GM12878 (cell line): ENCODE measurements at regions not wholly inside any gene's neighbourhood (a gene's known extent, or its start where the extent isn't known, plus 50 kb on each side); places are given as distances from the start of the nearest gene placed in this dataset.

Experiments
- ATAC-seq: fragments of 200-7000 bp; cut with Tn5 transposase; 3 replicates; pipeline ENCODE4 v1.9.1; 2020; ENCODE audit warnings: mild to moderate bottlenecking, moderate library complexity
- BruUV-seq: library from RNA; stranded (reverse); fragments of 400-500 nt; replicated peaks from 2 replicates; lab custom pipeline; 2021; lab: Mats Ljungman, UMichigan
- CTCF ChIA-PET: fragments of 300-600 bp; sonication (Branson Sonifier 250); formaldehyde crosslinking; extraction: SDS; loops from one replicate; lab custom pipeline; 2021; ENCODE audit warnings: inconsistent platforms; lab: Yijun Ruan, JAX
- POLR2A ChIA-PET: fragments of 350-600 bp; formaldehyde crosslinking; extraction: SDS; loops from one replicate; lab custom pipeline; 2021; ENCODE audit warnings: inconsistent platforms; lab: Charles Lee
- RAD21 ChIA-PET: fragments of 300-600 bp; sonication (Branson Sonifier 250); formaldehyde crosslinking; loops from one replicate; lab custom pipeline; 2023; ENCODE audit warnings: antibody characterized with exemption; ENCODE audit not compliant: unreplicated experiment; lab: Charles Lee
- SMC1A ChIA-PET: fragments of 300-600 bp; sonication (Branson Sonifier 250); formaldehyde crosslinking; loops from one replicate; lab custom pipeline; 2023; ENCODE audit not compliant: unreplicated experiment, uncharacterized antibody; lab: Charles Lee
- DNase-seq: peaks from one replicate; pipeline ENCODE4 v3.0.0-alpha.2; 2011; ENCODE audit warnings: low read depth, low spot score
- FAIRE-seq: peaks from 3 replicates; lab custom pipeline; 2011; peaks lifted over from hg19 to GRCh38; lab: Jason Lieb, UNC
- H2AFZ ChIP-seq: 2 replicates; pipeline ENCODE4 v1.6.0; 2011; ENCODE audit warnings: low read depth, low read length, control low read depth; ENCODE audit not compliant: control insufficient read depth
- H3K27ac ChIP-seq: 2 replicates; pipeline ENCODE4 v1.5.1; 2011; ENCODE audit warnings: control low read depth; ENCODE audit not compliant: control insufficient read depth, insufficient read depth
- H3K27me3 ChIP-seq, 2 experiments: replicated peaks in 1 of 2; 2 replicates each; pipeline versions ENCODE4 v1.6.0 to v1.6.1; 2011; ENCODE audit warnings: low read length in 1 of 2; ENCODE audit not compliant: control insufficient read depth in 2 of 2, insufficient read depth in 2 of 2
- H3K36me3 ChIP-seq, 2 experiments: 2 replicates each; pipeline ENCODE4 v1.5.1; 2011; ENCODE audit warnings: low read length in 1 of 2; ENCODE audit not compliant: control insufficient read depth in 2 of 2, insufficient read depth in 2 of 2
- H3K4me1 ChIP-seq: 2 replicates; pipeline ENCODE4 v1.6.1; 2011; ENCODE audit warnings: mild to moderate bottlenecking, low read length, moderate library complexity, mixed read lengths; ENCODE audit not compliant: control insufficient read depth, insufficient read depth
- H3K4me2 ChIP-seq: 2 replicates; pipeline ENCODE4 v1.6.0; 2011; ENCODE audit warnings: control low read depth; ENCODE audit not compliant: control insufficient read depth, insufficient read depth
- H3K4me3 ChIP-seq: fragments of 200-600 bp; sonication (generic); 2 replicates; pipeline ENCODE4 v1.5.1; 2016
- H3K79me2 ChIP-seq: 2 replicates; pipeline ENCODE4 v1.6.0; 2011; ENCODE audit warnings: low read length; ENCODE audit not compliant: control insufficient read depth, insufficient read depth
- H3K9ac ChIP-seq: 2 replicates; pipeline ENCODE4 v1.8.0; 2011; ENCODE audit warnings: low read length, control low read depth, mixed read lengths; ENCODE audit not compliant: control insufficient read depth, insufficient read depth
- H3K9me3 ChIP-seq: replicated peaks from 3 replicates; pipeline ENCODE4 v1.5.1; 2011; ENCODE audit warnings: mild to moderate bottlenecking, low read length; ENCODE audit not compliant: control insufficient read depth, insufficient read depth
- H4K20me1 ChIP-seq: 2 replicates; pipeline ENCODE4 v1.6.0; 2011; ENCODE audit not compliant: control insufficient read depth, insufficient read depth
- BHLHE40 ChIP-seq, 2 experiments: fragments of 450-650 bp in 1 of 2; IDR thresholded peaks; 2 replicates each; pipeline ENCODE4 v1.6.1; 2011 to 2017; ENCODE audit warnings: low read depth in 2 of 2, borderline replicate concordance in 1 of 2, improper control_type of control experiment in 1 of 2, low read length in 1 of 2, mild to moderate bottlenecking in 1 of 2
- BMI1 ChIP-seq: fragments of 450-650 bp; IDR thresholded peaks from 2 replicates; pipeline ENCODE4 v1.6.1; 2016; ENCODE audit warnings: mild to moderate bottlenecking, moderate library complexity, borderline replicate concordance
- CHD2 ChIP-seq: IDR thresholded peaks from 2 replicates; pipeline ENCODE4 v1.6.1; 2011; ENCODE audit warnings: low read depth, low read length, improper control_type of control experiment, borderline replicate concordance
- DPF2 ChIP-seq: fragments of 450-650 bp; IDR thresholded peaks from 2 replicates; pipeline ENCODE4 v1.6.1; 2017; ENCODE audit warnings: mild to moderate bottlenecking
- EP300 ChIP-seq, 2 experiments: fragments of 150-350 bp in 1 of 2; IDR thresholded peaks; 2 replicates each; pipeline ENCODE4 v1.6.1; 2011 to 2012; ENCODE audit warnings: low read depth in 2 of 2, low read length in 2 of 2, borderline replicate concordance in 1 of 2, improper control_type of control experiment in 1 of 2, inconsistent platforms in 1 of 2; ENCODE audit not compliant: control insufficient read depth in 1 of 2
- FOS ChIP-seq: IDR thresholded peaks from 3 replicates; pipeline ENCODE4 v1.6.1; 2011; ENCODE audit warnings: borderline replicate concordance; ENCODE audit not compliant: insufficient read length; ENCODE audit errors: extremely low read depth
- GABPA ChIP-seq: IDR thresholded peaks from 2 replicates; pipeline ENCODE4 v1.6.1; 2014; ENCODE audit warnings: antibody characterized with exemption, low read depth, mild to moderate bottlenecking, inconsistent platforms
- IRF5 ChIP-seq: fragments of 450-650 bp; IDR thresholded peaks from 2 replicates; pipeline ENCODE4 v1.6.1; 2017; ENCODE audit warnings: borderline replicate concordance
- PML ChIP-seq: IDR thresholded peaks from 2 replicates; pipeline ENCODE4 v1.6.1; 2012; ENCODE audit warnings: low read length, inconsistent platforms
- POLR2AphosphoS2 ChIP-seq: IDR thresholded peaks from 2 replicates; pipeline ENCODE4 v1.6.1; 2011; ENCODE audit warnings: low read depth, mild to moderate bottlenecking, low read length, improper control_type of control experiment, moderate library complexity
- RCOR1 ChIP-seq: conservative IDR thresholded peaks from 2 replicates; pipeline ENCODE4 v1.6.1; 2012; ENCODE audit warnings: low read depth, low read length, improper control_type of control experiment
- SMC3 ChIP-seq: IDR thresholded peaks from 2 replicates; pipeline ENCODE4 v1.6.1; 2011; ENCODE audit warnings: low read length, improper control_type of control experiment, borderline replicate concordance
- SP1 ChIP-seq: IDR thresholded peaks from one replicate; pipeline ENCODE4 v1.6.1; 2011; ENCODE audit warnings: low read depth, low read length
- SREBF2 ChIP-seq: IDR thresholded peaks from 2 replicates; pipeline ENCODE4 v1.6.1; 2012; ENCODE audit warnings: mild to moderate bottlenecking, low read length
- SRF ChIP-seq, 2 experiments: IDR thresholded peaks; 2 replicates each; pipeline ENCODE4 v1.6.1; 2011; ENCODE audit warnings: low read depth in 2 of 2, low read length in 2 of 2, mild to moderate bottlenecking in 1 of 2, moderate library complexity in 1 of 2
- TCF3 ChIP-seq: IDR thresholded peaks from 2 replicates; pipeline ENCODE4 v1.6.1; 2012; ENCODE audit warnings: low read depth, mild to moderate bottlenecking, low read length, borderline replicate concordance; ENCODE audit not compliant: insufficient read depth
- ZNF207 ChIP-seq: fragments of 450-650 bp; IDR thresholded peaks from 2 replicates; pipeline ENCODE4 v1.6.1; 2014; ENCODE audit warnings: antibody characterized with exemption, mild to moderate bottlenecking, borderline replicate concordance
- ZNF622 ChIP-seq: fragments of 450-650 bp; IDR thresholded peaks from 2 replicates; pipeline ENCODE4 v1.6.1; 2017; ENCODE audit warnings: mild to moderate bottlenecking, inconsistent platforms
- WGBS: methylation state at CpG from one replicate; pipeline ENCODE4 v1.1.6; 2016; ENCODE audit warnings: low lambda C conversion rate; ENCODE audit not compliant: insufficient replicate concordance, insufficient coverage; ENCODE audit errors: missing lambda C conversion rate; 5-methylcytosine and 5-hydroxymethylcytosine counted together
- in situ Hi-C: fragments of 300-500 bp; cut with MboI; formaldehyde crosslinking; loops from 9 replicates; pipeline ENCODE4 v1.14.3; 2018; ENCODE audit warnings: mixed read lengths
- intact Hi-C: fragments of 100-400 bp; cut with micrococcal nuclease; formaldehyde crosslinking; loops from one replicate; pipeline ENCODE4 v1.14.2; 2022; ENCODE audit not compliant: unreplicated experiment

GRCh38 chr15:69736161-69736560, 283.5 kb downstream of the RPLP1 start:
- TF ChIP-seq PML (no peak), FOS (no peak), IRF5 (no peak)

GRCh38 chr15:69737916-69738315, 285.3 kb downstream of the RPLP1 start:
- no peak for ATAC-seq
- POLR2A ChIA-PET: no interaction called here
- SMC1A ChIA-PET: no interaction called here
- RAD21 ChIA-PET: interaction anchor here (0.7 kb wide), 1 partner anchor 82 kb away, joined by 5 read pairs; no protein-coding TSS in a partner anchor
- no peak overlapping the region for H3K27ac ChIP-seq
- intact Hi-C loops (no loop called here), in situ Hi-C loops (no loop called here)
- peaks cover 6% of the 10 kb centered on the region; the same call in 2 of the 3 replicates for H3K9me3 ChIP-seq
- H3K36me3 ChIP-seq: no peaks in the 10 kb centered on the region
- H2AFZ ChIP-seq: no peak overlapping the region
- no peak overlapping the region for H3K4me2 ChIP-seq
- BruUV-seq: no TSS peak
- no peaks in the 10 kb centered on the region for H4K20me1 ChIP-seq
- CTCF ChIA-PET: no interaction called here
- FAIRE-seq: no peak
- no peak overlapping the region for H3K4me3 ChIP-seq
- DNase-seq: no peak
- H3K79me2 ChIP-seq: no peaks in the 10 kb centered on the region
- H3K9ac ChIP-seq: no peak overlapping the region
- no peaks in the 10 kb centered on the region for H3K4me1 ChIP-seq
- peaks cover 3 to 4% of the 10 kb centered on the region in 2 experiments for H3K27me3 ChIP-seq
- no peak for TF ChIP-seq BHLHE40 (IDR thresholded peaks at IDR 0.05; ENCODE audit: borderline replicate concordance in 1 of 2, low read depth in 2 of 2, low read length in 1 of 2)
- no peak for TF ChIP-seq SREBF2
- TF ChIP-seq GABPA: no peak
- TF ChIP-seq ZNF622: no peak
- TF ChIP-seq BMI1: no peak
- TF ChIP-seq POLR2AphosphoS2: no peak
- no peak for TF ChIP-seq RCOR1
- no peak for TF ChIP-seq EP300 (IDR thresholded peaks at IDR 0.05; ENCODE audit: borderline replicate concordance in 1 of 2, control insufficient read depth in 1 of 2, low read depth in 2 of 2, low read length in 2 of 2)
- no peak for TF ChIP-seq SP1
- TF ChIP-seq TCF3: no peak
- no peak for TF ChIP-seq SRF (IDR thresholded peaks at IDR 0.05; ENCODE audit: low read depth in 2 of 2, low read length in 2 of 2)
- TF ChIP-seq SMC3: no peak
- no peak for TF ChIP-seq CHD2
- no peak for TF ChIP-seq DPF2
- TF ChIP-seq ZNF207: no peak

More at GRCh38 chr15:69736161-69736560, 283.5 kb downstream of the RPLP1 start:
- H3K36me3 ChIP-seq: no peaks in the 10 kb centered on the region
- intact Hi-C loops (no loop called here), in situ Hi-C loops (no loop called here)
- H3K4me2 ChIP-seq: no peak overlapping the region
- 50% methylated on average over 3 of the region's 3 CpGs for WGBS
- H2AFZ ChIP-seq: no peak overlapping the region
- H3K9ac ChIP-seq: no peak overlapping the region
- ATAC-seq (no peak), FAIRE-seq (no peak), DNase-seq (no peak)
- ChIA-PET POLR2A (no interaction called here), CTCF (no interaction called here), SMC1A (no interaction called here), RAD21 (no interaction called here)
- H3K79me2 ChIP-seq: no peaks in the 10 kb centered on the region
- H4K20me1 ChIP-seq: no peaks in the 10 kb centered on the region
- no peak overlapping the region for H3K4me3 ChIP-seq
- no TSS peak for BruUV-seq
- no peaks in the 10 kb centered on the region for H3K4me1 ChIP-seq
- H3K27ac ChIP-seq: no peak overlapping the region
- H3K9me3 ChIP-seq: peaks cover 6% of the 10 kb centered on the region; the same call in 2 of the 3 replicates
- peaks cover 3 to 4% of the 10 kb centered on the region in 2 experiments for H3K27me3 ChIP-seq
